NCI-H345 treated with DMSO at 0.1 percent for 48 hours (cell line): ENCODE measurements at regions not wholly inside any gene's neighbourhood (a gene's known extent, or its start where the extent isn't known, plus 50 kb on each side); places are given as distances from the start of the nearest gene placed in this dataset.
A peak's percentile ranks its signal among the peaks of the same experiment; 100 is the strongest.

Experiments
- DNase-seq: peaks from one replicate; lab custom pipeline; 2025; ENCODE audit not compliant: unreplicated experiment; lab: John Stamatoyannopoulos, UW

- DNase-seq = no peak
These were observed 83.6 kb upstream of the BARX2 start for GRCh38 chr11:129292092-129292491.

- DNase-seq = no peak
These were observed 84.1 kb upstream of the BARX2 start for GRCh38 chr11:129291546-129291945.

- no peak for DNase-seq
These were observed 84.7 kb upstream of the BARX2 start for GRCh38 chr11:129290966-129291365.

GRCh38 chr11:129289350-129290040 lies 86.2 kb upstream of the BARX2 start:
- DNase-seq = no peak

GRCh38 chr11:129287920-129288319 lies 87.7 kb upstream of the BARX2 start:
- DNase-seq = no peak

GRCh38 chr11:129286813-129287212 lies 88.8 kb upstream of the BARX2 start:
- DNase-seq = peak; percentile 94

DNA sequence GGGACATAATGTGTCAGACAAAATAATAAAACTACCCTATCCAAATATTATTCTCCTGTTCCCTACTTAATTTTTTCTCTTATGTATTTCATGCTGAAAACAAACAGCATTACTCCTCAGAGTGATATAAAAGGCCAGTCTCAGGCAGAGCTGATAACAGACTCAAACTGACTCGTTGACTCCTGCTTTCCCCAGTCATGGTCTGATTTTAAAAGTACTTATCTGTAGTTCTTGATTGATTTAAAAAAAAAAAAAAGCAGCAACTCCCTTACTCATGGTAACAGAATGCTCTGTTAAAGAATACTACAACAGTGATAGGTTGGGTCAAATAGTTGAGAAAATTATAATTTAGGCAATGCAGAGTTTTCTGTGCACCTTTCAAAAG lies 90.3 kb upstream of the BARX2 start:
- DNase-seq = peak; percentile 47

DNA sequence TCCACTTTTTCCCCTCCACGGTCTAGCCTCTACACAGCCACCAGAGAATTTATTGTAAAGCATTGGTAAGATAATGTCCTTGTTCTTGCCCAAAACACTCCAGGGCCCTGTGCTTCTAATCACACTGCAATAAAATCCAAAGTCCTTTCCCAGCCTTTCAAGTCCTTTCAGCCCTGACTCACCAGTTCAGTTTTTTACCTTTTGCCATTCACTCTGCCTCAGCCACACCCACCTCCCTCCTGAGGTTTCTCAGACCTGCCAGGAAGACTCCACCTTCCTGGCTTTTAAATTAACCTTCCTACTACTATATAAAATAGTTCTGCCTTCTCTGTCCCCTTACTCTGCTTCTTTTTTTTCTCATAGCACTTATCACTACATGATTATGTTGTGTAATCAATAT lies 91.0 kb upstream of the ARHGAP32 start:
- peak; percentile 33 for DNase-seq

DNA sequence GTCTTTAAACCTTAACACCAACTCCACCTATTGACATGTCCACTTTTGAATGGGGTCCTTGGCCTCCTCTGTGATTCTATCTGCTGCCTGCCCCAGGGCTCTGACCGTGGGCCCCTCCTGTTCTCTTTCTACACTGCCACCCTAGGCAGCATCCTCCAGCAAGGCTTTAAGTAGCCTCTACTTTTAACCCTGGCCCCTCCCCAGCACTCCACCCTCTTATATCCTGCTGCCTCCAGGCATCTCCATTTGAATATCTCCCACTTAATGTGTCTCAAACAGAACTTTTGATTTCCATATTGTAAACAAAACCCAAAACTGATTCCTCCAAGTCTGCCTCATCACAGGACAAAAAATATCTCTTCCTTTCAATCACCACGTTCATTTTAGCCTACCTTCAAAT lies 90.5 kb upstream of the ARHGAP32 start:
- peak; percentile 63 for DNase-seq

GRCh38 chr11:129281471-129282415 lies 89.6 kb upstream of the ARHGAP32 start:
- DNase-seq = peak; percentile 14

- peak; percentile 20 for DNase-seq
These were observed 88.1 kb upstream of the ARHGAP32 start for GRCh38 chr11:129280027-129280811.

DNA sequence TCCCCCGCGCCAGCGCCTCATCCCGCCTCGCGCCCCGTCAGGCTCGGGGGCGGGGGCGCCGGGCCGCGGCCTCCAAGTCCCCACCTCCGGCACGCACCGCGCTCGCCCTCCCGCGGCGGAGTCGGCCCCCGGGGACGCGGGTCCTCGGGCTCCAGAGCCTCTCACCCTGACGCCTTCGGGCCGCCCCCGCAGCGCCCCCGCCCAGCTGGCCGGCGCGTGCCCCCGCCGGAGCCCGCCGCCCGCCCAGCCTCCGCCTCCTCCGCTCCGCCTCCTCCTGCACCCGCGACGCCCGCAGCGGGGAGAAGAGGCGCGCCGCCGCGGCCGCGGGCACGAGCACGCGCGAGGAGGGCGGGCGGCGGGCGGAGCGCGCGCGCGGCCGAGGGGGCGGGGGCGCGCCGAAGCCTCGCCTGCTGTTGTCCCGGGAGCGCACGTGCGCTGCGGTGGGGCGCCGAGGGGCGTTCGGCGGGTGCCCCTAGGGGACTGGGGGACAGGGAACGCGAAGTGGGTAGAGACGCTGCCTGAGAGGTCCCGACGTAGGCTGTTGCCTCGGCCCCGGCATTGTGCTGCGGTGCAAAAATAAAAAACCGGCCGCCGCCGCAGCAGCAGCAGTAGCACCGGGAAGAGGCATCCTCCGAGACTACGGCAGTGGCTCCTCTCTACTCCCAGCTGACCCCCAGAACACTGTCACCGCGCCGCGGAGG lies 87.4 kb upstream of the ARHGAP32 start:
- DNase-seq = peak; percentile 59

GRCh38 chr11:129278586-129279319 lies 86.6 kb upstream of the ARHGAP32 start:
- no peak for DNase-seq

- DNase-seq = no peak
These were observed 85.2 kb upstream of the ARHGAP32 start for GRCh38 chr11:129277198-129277843.

DNA sequence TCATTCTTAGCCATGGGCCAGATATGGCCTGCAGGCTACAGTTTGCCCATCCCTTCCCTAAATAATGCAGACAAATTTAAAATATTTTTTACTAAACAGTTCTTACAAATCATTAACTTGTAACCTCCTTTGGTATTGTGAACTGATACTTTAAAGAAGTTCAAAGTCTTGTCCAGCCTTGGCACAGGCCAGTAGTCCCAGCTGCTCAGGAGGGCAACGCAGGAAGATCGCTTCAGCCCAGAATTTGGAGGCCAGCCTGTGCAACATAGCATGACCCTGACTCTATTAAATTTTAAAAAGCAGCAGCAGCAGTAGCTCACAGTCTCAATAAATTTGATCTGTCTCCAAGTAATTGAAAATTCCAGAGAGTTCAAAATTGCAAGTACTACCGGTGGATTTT lies 83.7 kb upstream of the ARHGAP32 start:
- no peak for DNase-seq

DNA sequence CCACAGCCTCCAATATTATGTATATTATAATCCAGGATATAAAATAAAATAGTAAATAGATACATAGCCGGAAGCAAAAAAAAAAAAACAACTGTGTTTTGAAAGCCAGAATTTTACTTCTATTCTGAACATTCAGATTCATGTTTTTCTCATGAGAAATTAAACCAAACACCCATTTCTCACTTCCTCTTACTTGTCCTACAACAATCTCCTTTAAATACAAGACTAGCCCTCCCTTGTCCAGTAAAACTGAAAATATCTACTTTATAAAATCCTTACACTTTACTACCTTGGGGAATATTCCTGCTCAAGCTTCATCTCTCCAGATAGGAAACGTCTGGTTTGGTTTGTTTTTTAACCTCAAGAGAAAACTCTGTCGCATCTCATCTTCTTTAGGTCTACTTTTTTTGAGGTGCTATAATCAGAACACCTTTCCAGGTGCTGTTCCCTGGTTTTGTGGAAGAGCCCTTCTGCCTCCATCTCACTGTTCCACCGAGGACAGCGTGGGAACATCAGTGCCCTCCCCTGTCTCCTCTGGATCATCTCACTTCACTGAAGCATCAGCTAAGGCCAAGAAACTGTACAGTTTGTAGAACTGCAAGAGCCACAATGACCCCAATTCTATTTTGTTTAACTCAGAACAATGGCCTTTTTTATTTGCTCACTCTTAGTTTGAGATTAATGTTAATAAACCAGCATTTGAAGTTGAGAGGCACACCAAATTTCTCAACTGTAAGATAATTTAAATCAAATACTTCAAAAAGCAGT lies 82.0 kb upstream of the ARHGAP32 start:
- DNase-seq = no peak

- no peak for DNase-seq
These were observed 81.2 kb upstream of the ARHGAP32 start for GRCh38 chr11:129273322-129273721.

- DNase-seq = no peak
These were observed 78.9 kb upstream of the ARHGAP32 start for GRCh38 chr11:129271030-129271429.

- no peak for DNase-seq
These were observed 78.3 kb upstream of the ARHGAP32 start for GRCh38 chr11:129270446-129270845.
